Dedifferentiated amniotic fluid mesenchymal stem cell (primary cell): ENCODE measurements at regions not wholly inside any gene's neighbourhood (a gene's known extent, or its start where the extent isn't known, plus 50 kb on each side); places are given as distances from the start of the nearest gene placed in this dataset.

Source experiments
- DNase-seq: peaks from one replicate; pipeline ENCODE4 v3.0.0-alpha.2; 2016; ENCODE audit errors: extremely low spot score

DNA sequence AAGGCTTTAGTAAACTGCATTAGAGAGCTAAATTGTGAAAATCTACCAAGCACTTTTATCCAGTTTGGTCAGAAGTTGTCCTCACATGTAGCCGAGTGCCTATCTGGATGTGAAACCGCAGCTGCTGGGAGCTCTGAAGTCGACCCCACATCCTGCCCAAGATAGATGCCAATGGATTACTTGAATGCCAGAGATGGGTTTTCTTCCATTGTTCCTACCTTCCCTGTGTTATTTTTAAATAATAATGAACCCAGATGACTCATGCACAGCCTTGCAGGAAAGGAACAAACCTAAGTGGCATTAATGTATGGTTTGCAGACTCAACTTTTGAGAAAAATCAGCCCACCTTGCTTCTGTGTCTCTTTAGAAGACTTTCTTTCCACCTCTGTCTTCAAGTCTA is 408.5 kb downstream of the FBXO15 start:
- DNase-seq = no peak

- no peak for DNase-seq
Measured at GRCh38 chr18:73737990-73738389, 409.6 kb downstream of the FBXO15 start.

DNA sequence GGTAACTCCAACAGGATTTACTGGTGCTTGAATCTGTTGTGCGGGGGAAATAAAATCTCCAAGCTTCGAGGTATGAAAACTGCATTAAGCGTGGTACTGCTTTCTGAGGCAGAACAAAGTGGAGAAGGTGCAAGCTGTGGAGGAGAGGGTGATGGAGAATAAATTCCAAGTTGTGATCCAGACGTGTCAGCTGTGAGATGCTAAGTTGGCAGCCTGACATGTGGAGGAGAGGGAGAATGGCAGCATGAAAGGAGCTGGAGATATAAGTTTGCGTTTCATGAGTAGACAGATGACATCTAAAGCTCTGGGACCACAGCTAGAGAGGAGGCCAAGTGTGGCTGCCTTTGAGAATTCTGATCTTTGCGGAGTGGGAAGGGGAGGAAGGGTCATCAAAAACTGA is 411.8 kb downstream of the FBXO15 start:
- no peak for DNase-seq

GRCh38 chr18:73733806-73734314 is 413.8 kb downstream of the FBXO15 start:
- DNase-seq = no peak

- no peak for DNase-seq
Measured at GRCh38 chr18:73733376-73733775, 414.3 kb downstream of the FBXO15 start.

- no peak for DNase-seq
Measured at GRCh38 chr18:73728657-73729056, 419.0 kb downstream of the FBXO15 start.

GRCh38 chr18:73724958-73725357 is 422.7 kb downstream of the FBXO15 start:
- DNase-seq = no peak

GRCh38 chr18:73719611-73720010 is 428.0 kb downstream of the FBXO15 start:
- no peak for DNase-seq

DNA sequence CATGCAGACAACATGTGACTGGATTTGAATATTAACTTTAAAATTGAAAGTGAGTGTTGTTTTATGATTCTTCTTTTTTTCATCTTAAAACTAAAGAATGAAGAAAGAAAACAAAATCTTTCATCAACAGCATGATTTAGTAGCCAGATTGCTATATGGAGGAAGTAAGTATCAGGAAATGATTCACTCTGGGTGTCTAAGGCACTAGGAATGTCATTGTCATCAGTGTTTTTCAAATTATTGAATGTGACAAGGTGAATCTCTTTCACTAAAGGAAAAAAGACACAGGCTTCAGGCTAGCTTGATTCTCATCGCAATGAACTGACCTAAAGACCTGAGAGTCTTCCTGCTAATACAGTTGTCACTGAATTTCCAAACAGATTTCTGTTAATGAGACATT is 430.1 kb downstream of the FBXO15 start:
- peak; percentile 29 for DNase-seq

- DNase-seq = no peak
Measured at GRCh38 chr18:73715210-73715670, 432.4 kb downstream of the FBXO15 start.

- DNase-seq = no peak
Measured at GRCh38 chr18:73714466-73714865, 433.2 kb downstream of the FBXO15 start.

DNA sequence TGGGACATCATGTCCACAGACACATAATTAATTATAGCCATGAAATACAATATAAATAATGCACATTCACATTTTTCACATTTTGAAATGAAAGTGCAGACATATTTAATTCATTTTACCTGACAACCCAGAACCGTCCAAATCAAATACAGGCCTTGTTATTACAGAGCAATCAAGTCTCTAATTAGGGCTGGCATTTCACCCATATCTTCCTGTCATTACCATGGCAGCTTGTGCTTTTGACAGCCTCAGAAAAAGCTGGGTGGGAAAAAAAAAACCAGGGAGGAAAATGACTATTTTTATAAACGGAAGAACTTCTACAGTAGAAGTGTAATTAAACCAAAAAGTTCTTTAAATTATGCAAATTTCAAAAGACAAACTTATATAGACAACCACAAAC is 436.4 kb downstream of the FBXO15 start:
- DNase-seq = no peak

GRCh38 chr18:73708591-73708990 is 439.0 kb downstream of the FBXO15 start:
- no peak for DNase-seq

- no peak for DNase-seq
Measured at GRCh38 chr18:73707035-73707434, 440.6 kb downstream of the FBXO15 start.

DNA sequence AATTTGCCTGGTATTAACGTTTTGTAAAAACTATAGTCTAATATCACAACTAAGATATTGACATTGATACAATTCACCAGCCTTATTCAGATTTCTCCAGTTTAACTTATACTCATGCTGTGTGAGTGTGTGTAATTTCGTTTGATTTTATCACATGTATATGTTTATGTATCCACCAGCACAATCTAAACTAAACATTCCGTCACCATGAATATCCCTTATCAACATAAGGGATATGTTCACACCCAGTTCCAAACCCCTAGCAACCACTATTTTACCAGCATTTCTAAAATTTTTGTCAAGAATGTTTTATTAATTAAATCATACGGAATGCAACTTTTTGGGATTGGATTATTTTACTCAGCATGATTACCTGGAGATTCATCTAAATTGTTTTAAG is 450.3 kb downstream of the FBXO15 start:
- no peak for DNase-seq

DNA sequence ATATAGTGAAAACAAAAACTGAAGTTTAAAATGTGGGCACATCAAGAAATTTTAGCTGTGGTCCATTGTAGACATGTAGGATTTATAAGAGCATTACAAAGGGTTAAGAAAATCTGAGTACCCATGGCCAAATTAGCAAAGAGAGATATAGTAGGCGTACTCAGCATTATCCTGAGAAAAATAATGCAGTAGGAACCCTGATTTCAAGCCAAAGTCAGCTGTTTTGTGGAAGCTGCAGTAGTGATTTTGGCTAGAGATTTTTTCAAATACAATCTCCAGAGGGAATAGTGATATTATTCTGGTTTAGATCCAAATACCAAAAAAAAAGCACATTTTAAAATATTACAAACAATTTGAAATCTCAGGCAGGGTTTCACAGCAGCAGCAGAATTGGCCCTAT is 450.9 kb downstream of the FBXO15 start:
- DNase-seq = no peak

GRCh38 chr18:73696171-73696570 is 451.5 kb downstream of the FBXO15 start:
- no peak for DNase-seq

GRCh38 chr18:73693091-73693490 is 454.5 kb downstream of the FBXO15 start:
- DNase-seq = no peak

DNA sequence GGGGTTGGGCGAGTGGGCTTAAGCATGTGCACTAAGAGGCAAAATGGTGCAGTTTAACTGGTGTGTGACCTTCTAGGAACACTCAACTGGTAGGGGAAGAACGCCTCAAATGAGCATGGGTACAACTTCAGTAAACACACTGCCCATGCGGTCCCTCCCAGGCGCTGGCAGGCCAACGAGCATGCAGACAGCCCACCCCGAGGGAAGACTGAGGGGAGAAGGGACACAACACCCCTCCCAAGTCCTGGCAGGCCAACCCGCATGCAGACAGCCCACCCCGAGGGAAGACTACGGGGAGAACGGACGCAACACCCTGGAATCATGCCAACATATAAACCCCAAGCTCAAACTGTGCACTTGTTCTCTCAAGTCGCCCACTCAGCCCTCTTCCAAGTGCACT is 456.0 kb downstream of the FBXO15 start:
- no peak for DNase-seq

DNA sequence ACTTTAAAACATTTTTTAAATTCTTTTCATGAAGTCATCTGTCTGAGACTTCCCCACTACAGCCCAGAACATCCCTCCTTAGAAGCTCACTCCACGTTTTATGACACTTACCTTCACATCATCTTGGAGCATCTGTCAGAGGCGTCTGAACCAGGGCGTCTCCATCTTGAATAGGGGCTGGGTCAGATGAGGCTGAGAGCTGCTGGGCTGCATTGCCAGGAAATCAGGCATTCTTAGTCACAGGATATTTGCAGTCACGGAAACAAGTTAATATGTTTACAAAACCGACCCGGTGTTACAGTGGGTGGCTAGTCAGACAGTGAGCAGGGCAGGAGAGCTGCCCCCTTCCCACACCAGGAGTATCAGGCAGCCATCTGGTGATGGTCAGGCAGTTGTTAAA is 456.5 kb downstream of the FBXO15 start:
- DNase-seq = no peak

DNA sequence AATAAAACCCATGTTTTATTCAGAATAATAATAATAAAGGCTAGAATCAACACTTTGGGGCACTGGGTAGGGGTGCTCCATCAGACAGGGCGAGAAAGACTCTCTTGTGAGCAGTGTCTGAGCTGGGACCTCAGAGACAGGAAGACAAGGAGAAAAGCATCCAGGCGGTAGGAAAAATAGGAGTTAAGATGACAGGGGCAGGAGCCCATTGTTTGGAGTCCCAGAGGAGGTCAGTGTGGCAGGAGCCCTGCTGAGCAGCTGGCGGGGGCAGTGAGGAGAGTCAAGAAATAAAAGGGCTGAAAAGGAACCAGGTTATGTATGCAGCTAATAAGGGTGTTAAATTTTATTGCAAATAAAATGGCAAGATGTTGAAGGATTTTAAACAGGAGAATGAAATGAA is 457.4 kb downstream of the FBXO15 start:
- no peak for DNase-seq

- peak; percentile 81 for DNase-seq
Measured at GRCh38 chr18:73688851-73689711, 458.6 kb downstream of the FBXO15 start.

- no peak for DNase-seq
Measured at GRCh38 chr18:73688161-73688560, 459.5 kb downstream of the FBXO15 start.

GRCh38 chr18:73684647-73685046 is 463.0 kb downstream of the FBXO15 start:
- DNase-seq = no peak
